Stimulated activated CD8-positive, alpha-beta memory T cell treated with anti-CD3 and anti-CD28 coated beads, Interleukin-4, amount 100 ng/mL, for 1 hour (primary cell): ENCODE measurements at regions not wholly inside any gene's neighbourhood (a gene's known extent, or its start where the extent isn't known, plus 50 kb on each side); places are given as distances from the start of the nearest gene placed in this dataset.
A peak's percentile ranks its signal among the peaks of the same experiment; 100 is the strongest.

ENCODE experiments used
- DNase-seq, 2 donors: peaks; one replicate each; pipeline ENCODE4 v3.0.0-alpha.2; 2020; ENCODE audit warnings: low read depth in 2 of 2, low spot score in 1 of 2

GRCh38 chr9:95733741-95734666, 141.5 kb upstream of the ERCC6L2 start:
- DNase-seq, result no peak

- DNase-seq, result no peak
Observed at GRCh38 chr9:95732802-95733688, 142.4 kb upstream of the ERCC6L2 start.

- DNase-seq, result no peak
Observed at GRCh38 chr9:95731876-95732275, 143.6 kb upstream of the ERCC6L2 start.

GRCh38 chr9:95729669-95730368, 145.7 kb upstream of the ERCC6L2 start:
- no peak for DNase-seq

- no peak for DNase-seq
Observed at GRCh38 chr9:95729046-95729445, 146.4 kb upstream of the ERCC6L2 start.

- no peak for DNase-seq
Observed at GRCh38 chr9:95727947-95728520, 147.5 kb upstream of the ERCC6L2 start.

- DNase-seq, result no peak
Observed at GRCh38 chr9:95726756-95727155, 148.7 kb upstream of the ERCC6L2 start.

- no peak for DNase-seq
Observed at GRCh38 chr9:95725045-95725444, 150.4 kb upstream of the ERCC6L2 start.

GRCh38 chr9:95724253-95724991, 151.1 kb upstream of the ERCC6L2 start:
- DNase-seq, result peak; percentile 27 to 28

- no peak for DNase-seq
Observed at GRCh38 chr9:95722141-95722540, 153.3 kb upstream of the ERCC6L2 start.

- DNase-seq, result no peak
Observed at GRCh38 chr9:95721061-95721531, 154.4 kb upstream of the ERCC6L2 start.

GRCh38 chr9:95720496-95720895, 155.0 kb upstream of the ERCC6L2 start:
- DNase-seq, result no peak

GRCh38 chr9:95719354-95719753, 156.1 kb upstream of the ERCC6L2 start:
- DNase-seq, result no peak

- DNase-seq, result no peak
Observed at GRCh38 chr9:95718263-95718662, 157.2 kb upstream of the ERCC6L2 start.

GRCh38 chr9:95715868-95716435, 159.5 kb upstream of the ERCC6L2 start:
- no peak for DNase-seq

- no peak for DNase-seq
Observed at GRCh38 chr9:95710446-95710845, 165.0 kb upstream of the ERCC6L2 start.

- DNase-seq, result no peak
Observed at GRCh38 chr9:95696701-95697100, 178.8 kb upstream of the ERCC6L2 start.

GRCh38 chr9:95691435-95691834, 174.7 kb upstream of the PTCH1 start:
- no peak for DNase-seq

- DNase-seq, result no peak
Observed at GRCh38 chr9:95689669-95690068, 172.9 kb upstream of the PTCH1 start.

GRCh38 chr9:95684516-95684915, 167.7 kb upstream of the PTCH1 start:
- no peak for DNase-seq
